HG02870 (cell line): ENCODE measurements at regions not wholly inside any gene's neighbourhood (a gene's known extent, or its start where the extent isn't known, plus 50 kb on each side); places are given as distances from the start of the nearest gene placed in this dataset.

Experiments
- ATAC-seq: cut with Tn5 transposase; IDR thresholded peaks from one replicate; pipeline ENCODE4 v1.9.1; 2021; ENCODE audit warnings: mild to moderate bottlenecking, moderate library complexity; ENCODE audit not compliant: unreplicated experiment

DNA sequence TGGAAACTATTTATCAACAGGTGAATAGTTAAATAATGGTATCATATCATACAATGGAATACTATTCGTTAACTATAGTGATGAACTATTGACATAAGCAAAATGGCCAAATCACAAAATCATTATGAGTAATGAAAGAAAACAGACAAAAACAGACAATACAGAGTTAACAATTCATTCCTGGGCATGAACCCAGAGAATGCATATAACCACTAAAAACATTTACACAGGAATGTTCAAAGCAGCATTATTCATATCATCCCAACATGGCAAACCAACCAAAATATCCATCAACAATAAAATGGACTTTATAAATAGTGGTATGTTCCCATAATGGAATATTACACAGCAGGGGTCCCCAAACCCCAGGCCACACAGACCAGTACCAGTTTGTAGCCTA is 131.2 kb upstream of the CYP1B1 start:
- no peak for ATAC-seq

DNA sequence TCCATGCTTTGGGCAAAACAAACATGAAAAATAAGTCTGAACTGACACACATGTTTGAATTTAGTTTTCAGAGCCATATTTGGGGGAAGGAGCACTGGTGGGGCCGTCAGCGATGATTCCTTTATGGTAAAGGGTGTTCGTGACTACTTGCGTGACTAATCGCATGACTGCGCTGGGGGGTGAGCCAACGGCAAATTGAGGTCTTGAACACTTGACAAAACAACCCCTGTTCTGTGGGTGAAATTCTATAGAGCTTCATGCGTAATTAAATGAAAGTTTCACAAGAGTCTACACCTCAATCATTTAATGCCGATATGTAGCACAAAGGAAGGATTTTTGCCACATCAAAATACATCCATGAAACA is 127.5 kb upstream of the CYP1B1 start:
- ATAC-seq, result no peak

DNA sequence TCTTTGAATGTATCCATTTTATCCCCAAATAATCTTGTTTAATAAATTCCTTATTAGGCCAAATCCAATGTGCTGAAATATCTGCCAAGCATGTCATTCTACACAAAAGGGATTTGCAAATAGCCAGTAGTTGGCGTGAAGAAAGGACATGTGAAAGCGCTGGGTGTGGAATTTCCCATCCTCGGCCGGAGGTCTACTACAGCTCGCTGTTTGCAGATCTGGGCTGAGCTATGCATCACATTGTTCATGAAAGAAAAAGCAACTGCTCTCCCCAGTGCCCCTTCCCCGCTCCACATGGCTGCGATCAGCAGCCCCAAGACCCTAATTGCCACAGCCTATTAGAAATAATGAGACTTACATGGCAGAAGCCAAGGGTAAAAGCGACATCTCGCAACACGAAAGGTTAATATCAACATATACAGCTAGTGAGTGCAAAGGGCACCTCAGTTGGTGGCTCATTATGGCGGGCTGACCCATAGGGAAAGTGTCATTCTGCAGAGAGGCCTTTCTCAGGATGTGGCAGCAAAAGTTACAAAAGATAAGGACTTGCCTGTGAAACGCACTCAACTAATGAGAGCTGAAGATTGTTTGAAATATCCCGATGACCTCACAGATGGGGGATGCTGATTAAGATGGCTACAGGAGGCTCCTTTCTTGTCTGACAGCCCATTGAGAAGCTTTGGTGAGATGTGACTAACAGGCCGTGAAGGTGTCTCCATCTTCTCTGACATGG is 126.9 kb upstream of the CYP1B1 start:
- ATAC-seq, result no peak

DNA sequence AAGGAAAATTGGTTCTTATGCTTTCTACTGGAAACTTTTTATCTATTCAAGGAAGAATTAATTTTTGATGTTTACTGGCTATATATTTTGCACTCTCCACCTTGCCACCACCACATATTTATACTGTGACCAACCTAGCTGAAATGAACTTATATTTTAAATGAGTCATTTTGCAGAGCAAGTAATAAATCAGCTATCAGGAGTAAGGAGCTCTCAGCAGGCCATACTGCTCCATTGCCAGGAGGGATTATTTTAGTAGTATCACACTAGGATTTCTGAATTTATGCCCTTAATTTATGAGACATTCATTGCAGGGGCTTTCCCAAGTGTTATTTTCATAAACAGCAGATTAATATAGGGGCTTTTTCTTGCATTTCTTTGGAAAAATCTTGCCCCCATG is 125.8 kb upstream of the CYP1B1 start:
- ATAC-seq, result no peak

DNA sequence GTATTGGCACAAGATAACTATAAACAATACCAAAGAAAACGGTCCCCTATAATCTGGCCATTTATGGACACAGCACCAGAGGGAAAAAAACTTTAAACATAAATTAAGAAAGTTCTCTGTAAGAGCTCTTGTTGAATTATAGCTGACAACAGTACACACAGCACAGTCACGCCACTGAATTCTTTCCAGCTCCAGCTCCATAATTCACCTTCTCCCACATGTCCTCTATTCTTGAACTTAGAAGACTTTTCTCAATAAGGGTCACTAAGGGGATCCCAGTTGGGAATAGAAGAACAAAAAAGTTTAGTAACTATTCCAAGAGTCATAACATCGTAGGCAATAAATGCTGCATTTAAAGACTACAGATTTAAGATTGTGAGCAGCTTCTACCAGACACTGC is 124.6 kb upstream of the CYP1B1 start:
- ATAC-seq, result no peak

DNA sequence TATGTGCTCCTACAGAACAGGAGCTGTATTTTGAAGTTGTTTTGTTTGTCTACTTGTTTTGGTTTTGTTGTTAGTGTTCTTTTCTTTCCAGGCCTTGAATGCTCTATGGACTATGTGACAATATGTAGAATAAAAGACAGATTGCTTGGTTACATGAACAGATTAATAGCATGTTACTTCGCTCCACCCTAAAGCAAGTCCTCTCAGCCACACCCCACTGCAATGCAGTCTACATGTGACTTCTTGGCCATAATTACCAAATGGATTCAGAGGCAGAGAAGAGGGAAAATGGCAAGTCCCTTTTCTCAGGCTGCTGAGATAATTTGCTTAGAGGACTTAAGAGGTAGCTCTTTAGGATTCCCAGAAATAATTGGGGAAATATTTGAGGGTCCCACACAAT is 123.2 kb upstream of the CYP1B1 start:
- no peak for ATAC-seq

DNA sequence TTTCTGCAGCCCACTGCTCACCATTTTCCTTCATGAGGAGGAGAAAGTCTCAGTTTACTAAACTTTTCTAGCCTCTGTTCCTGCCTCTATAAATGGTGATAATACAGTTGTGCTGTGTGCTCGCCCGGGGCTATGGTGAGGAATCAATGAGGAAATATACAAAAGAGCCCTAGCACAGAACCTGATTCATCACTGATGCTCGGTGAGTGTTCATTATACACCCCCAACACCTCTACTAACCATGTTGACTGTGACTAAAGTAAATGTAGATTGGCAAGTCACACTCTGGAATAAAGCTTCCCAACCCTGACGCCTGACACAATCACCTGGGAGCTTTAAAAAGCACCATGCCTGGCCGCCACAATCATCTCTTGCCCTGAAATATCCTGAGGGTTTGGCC is 118.8 kb upstream of the CYP1B1 start:
- ATAC-seq, result no peak

DNA sequence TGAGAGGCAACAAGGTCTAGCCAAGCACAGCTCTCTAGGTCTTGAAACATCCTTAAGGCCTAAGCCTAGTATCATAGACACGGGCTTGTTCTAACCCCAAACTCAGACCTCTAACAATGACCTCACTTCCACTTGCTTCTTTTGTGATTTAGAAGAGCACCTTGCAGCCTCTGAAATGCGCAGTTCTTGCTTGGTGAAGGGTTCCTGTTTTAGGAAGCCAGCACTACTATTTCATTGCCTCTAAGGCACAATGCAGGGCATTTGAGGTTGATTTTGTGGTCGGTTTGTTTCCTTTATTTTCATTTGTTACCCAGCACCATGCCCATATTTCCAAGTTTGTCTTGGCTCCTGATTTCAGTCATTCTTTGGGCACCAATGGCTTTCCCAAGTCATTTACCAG is 117.0 kb upstream of the CYP1B1 start:
- no peak for ATAC-seq

DNA sequence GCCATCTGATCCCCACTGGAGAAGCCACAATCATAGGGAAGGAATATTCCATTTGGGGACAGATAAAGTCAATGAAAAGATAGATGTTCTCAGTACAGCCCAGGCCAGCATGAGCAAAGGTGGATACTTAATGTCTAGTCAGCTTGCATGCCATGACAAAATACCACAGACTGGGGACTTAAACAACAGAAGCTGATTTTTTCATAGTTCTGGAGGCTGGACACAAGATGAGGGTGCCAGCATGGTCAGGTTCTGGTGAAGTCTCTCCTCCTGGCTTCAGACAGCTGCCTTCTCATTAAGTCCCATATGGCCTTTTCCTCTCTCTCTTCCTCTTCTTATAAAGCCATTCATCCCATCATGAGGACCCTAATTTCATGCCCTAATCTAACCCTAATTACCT is 116.1 kb upstream of the CYP1B1 start:
- ATAC-seq, result no peak

DNA sequence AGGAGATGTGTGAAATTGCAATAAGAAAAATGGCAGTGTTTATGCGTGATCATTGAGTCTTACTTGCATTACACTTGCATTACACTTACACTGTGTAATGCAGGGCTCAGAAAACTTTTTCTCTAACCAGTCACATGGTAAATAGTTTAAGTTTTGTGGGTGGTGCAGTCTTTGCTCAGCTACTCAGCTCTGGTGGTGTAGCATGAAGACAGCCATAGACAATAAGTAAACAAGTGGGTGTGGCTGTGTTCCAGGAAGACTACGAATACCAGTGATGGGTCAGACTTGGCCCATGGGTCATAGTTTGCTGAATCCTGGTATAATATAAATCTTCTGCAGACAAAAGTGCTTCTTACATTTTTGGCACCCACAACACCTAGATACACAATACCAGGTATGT is 115.6 kb upstream of the CYP1B1 start:
- ATAC-seq, result no peak

DNA sequence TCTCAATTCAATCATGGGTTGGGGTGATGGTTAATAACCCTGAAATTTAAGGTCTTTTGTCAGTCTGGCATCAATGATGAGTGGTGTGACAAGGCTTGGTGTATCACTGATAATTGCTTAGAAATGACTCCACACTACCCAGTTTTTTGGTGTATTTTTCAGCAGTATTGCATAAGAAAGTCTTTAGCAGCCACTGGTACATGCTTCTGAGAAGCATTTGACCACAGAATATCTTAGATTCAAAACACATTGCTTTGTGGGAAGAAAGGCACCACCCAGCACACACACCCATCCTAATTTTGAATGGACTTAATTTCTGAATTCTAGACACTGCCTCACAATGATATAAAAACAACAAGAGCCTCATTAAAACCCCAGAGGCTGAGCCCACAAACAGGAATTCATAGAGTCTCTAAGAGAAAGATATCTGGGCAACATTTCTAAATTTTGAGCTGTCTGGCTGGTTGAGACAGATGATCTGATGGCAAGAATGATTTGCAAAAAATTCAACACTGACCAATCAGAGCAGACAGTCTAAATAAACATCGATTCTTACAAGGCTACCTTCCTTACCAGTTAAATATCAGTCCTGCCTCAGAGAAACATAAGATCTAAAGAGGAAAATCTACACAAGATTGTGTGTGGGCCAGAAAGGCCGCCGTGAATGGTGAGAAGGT is 114.7 kb upstream of the CYP1B1 start:
- ATAC-seq, result no peak

DNA sequence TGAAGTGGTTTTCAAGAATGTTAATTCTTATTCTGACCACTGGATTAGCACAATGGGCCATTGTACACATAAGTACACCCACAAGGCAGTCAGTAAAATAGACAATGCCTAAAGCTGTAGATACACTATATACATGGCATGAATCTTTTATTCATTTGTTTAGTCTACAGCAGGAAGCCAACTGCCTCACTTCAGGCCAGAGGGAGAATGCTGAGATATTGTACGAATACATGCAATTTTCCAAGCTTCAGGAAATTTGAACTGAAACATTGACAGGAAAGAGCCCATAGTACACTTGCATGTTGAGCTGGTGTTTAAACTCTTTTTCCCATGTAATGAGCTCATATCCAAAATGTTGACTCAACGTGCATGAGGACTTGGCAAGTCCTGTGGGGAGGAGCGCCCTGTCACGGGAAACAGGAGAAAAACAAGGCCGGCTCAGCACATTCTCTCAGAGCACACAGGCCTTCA is 111.6 kb upstream of the CYP1B1 start:
- ATAC-seq, result no peak

DNA sequence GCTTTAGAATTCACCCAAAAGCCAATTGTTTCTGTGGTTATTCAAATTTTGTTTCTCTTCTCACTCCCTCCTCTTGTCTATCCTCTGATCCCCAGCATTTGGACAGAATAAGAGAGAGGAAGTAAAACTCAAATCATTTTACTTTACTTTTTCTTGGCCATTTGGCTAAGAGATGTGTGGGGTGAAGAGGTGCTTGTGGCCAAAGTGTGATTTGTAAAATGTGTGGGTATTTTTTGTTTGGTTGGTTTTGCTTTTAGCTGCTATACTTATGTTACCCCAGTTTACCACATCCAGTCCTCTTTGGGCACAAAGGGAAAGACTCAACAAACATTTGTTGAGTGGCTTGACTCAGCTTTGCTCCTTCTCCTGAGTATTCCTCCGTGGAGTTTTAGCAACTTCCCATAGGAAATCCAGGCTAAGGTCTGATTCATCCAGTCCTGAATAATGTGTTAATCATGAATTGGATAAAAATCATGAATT is 109.1 kb upstream of the CYP1B1 start:
- ATAC-seq, result peak; percentile 88

DNA sequence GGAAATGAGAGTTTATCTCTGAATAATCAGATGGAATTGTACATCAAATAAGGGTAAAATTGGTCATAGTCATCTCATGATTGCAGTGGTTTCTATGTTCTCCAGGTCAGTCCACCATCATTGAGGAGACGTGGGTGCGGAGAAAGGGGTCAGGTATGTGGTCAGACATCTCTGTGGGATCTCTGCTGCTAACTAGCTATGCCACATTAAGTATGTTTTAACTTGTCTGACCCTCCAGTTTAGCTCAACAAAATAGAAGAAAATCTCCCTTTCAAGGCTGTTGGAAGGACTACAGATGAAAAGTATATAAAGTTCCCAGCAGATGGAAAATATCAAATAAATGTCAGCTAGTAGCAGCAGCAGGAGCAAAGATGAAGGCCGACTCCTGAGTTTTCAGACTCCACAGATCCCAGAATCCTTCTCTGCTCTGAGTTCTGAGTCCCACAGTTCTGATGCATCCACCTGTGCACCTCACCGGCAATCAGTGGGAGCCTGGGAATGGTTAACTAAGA is 106.6 kb upstream of the CYP1B1 start:
- ATAC-seq, result no peak

DNA sequence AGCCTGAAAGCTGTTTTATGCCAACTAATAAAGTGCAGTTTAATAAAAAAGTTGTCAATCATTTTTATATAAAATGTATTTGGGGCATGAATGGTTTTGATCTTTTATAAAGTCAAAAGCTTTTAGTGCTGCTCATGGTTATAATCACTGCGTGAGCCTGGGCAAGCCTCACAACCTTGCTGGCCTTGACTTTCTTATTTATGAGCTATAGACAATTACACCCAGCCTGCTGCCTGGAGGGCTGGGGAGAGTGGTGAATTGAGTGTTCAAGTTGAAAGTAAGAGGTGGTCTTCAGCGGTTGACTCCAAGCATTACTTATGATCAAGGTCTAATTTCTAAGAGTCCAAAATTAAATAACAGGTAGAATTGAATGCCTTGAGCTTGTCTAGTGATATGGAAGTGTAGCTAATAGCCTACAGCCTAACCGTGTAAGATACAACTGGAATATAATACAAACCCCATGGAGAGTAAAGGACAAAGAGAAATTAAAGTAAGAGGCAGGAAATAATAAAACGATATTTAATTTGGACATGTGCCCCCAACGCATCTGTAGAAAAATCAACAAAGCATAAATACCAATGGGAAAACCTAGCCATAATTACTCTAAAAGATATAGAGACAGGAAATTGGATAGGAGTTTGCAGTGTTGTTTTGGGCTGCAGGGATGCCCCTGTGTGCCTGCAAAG is 106.0 kb upstream of the CYP1B1 start:
- ATAC-seq, result no peak

DNA sequence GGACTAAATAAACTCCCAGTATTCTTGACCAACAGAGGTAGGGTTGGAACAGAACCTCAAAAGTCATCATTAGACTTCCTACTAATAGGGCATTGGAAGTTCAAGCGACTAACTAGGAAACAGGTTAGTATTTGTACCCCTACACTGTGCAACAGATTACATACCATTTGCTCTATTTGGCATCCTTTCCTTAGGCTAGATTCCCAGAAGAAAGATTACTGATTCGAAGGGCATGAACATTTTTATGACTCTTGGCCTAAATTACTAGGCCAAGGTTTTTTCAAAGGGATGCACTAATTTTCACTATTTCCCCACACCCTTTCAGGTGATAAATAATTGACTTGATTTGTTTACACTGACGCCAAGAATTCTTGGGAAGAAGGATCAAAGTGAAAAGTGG is 104.8 kb upstream of the CYP1B1 start:
- no peak for ATAC-seq

DNA sequence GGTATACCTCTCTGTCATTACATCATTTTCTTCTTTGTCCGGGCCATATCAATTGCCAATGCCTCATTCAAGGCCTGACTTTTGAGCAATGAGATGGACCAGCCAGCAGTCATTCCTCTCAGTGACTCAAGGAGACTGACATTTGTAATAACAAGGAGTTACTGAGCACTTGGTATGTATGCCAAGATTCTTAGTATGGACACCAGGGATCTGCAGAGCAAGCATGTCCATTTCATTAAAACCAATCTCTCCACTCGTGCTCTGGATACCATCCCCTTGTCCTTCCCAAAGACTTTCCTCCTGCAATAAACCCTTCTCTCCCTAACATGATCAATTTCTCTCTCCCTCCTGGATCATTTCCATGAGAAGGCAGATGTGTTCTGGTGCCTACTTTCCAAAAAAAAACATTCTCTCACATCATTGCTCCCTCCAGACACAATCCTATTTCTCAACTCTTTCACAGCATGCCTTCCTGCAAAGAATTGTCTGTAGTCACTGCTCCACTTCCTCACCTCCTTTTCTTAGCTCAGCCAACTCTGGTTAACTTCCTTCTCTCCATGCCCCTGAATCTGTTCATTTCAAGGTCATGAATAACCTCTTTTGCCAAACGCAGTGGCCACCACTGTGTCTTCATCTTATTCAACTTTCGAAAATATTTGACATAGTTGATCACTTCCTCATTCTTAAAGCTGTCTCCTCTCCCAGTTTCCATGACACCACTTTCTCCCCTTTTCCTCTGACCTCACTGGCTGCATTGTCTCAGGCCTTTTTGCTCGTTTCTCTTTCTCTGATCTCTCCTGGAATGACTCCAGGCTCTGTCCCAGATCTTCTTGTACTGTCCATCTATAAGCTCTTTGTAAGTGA is 102.8 kb upstream of the CYP1B1 start:
- peak; percentile 85 for ATAC-seq

DNA sequence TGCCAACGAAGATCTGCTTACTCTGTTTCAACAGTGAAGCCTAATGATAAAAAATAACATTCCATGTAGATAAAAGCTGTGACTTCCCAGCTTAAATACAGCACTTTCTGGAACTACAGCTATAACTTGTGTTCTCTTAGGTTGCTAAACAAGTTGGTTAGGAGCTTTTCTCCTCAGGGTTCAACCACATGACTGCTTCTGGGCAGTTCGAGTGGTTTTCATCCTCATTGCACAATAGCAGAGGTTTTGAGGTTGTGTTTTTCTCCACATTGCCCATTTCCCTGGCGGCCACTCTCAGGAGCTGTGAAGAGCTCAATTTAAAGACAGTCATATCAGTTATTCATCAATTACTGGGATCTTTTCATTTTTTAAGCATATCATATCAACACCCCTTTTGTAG is 102.2 kb upstream of the CYP1B1 start:
- ATAC-seq, result no peak

DNA sequence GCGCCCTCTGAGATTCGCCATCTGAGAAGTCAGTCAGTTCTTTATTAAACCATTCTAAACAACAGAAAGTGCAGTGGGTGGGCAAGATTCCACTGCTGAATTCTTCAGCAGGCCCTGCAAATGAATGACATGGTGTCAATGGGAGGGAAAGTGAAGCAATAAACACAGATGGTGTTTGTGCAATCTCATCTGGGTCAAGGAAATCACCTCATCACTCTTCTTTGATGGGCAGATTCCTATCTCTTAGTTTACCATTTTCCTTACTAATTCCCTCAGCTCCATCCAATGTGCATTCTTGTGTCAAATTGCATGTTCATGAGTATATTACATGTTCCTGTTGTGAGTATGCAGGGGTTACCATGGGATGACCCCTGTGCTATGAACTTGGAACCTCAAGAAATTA is 100.7 kb upstream of the CYP1B1 start:
- ATAC-seq, result no peak

DNA sequence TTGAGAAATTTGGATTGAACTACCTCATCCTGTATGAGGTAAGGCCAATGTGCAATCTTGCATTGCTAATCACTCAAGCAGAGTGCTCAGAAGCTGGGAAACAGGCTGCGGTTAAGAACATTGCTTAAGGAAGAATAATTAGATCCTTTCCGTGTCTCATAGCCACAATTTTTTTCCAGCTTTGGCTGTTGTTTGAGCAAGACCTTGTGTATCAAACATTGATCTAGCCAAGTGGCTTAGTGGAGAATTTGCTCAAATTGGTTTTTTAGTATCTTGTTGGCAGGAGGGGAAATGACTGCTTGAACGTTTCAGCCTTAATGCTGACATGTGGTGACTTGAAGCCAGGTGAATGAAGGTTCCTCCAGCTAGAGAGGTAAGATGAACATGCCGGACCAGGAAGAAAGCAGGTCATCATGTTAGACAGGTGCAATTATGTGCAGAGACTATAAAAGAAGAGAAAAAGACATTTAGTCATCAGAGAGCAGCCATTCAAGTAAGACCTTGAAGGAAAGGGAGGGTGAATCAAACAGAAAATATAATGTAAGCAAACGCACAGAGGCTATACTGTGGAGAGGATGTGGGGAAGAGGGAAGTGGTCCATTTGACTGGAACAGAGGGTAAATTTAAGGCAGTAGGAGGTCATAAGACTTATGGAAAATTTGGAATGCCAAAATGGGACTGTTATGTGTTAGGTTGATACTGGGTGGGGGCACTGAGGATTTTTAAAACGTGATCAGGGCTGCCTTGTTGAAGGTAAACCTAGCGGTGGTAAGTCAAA is 98.9 kb upstream of the CYP1B1 start:
- ATAC-seq, result no peak
